ENCODE measurements at regions not wholly inside any gene's neighbourhood (a gene's known extent, or its start where the extent isn't known, plus 50 kb on each side); places are given as distances from the start of the nearest gene placed in this dataset.

- no peak overlapping the region for H3K27ac ChIP-seq (replicated peaks)
- TF ChIP-seq SPI1 (IDR thresholded peaks at IDR 0.05; ENCODE audit: borderline replicate concordance, low read depth) (no peak), POLR2AphosphoS5 (IDR thresholded peaks at IDR 0.05; ENCODE audit: low read depth) (no peak), REST (IDR thresholded peaks at IDR 0.05; ENCODE audit: insufficient replicate concordance, low read depth) (no peak), CTCF (IDR thresholded peaks at IDR 0.05; ENCODE audit: insufficient read depth, low read length) (no peak), GABPA (IDR thresholded peaks at IDR 0.05; ENCODE audit: low read depth) (no peak)
- DNase-seq (ENCODE audit: low read depth in 1 of 2, low spot score in 1 of 2): no peak
- H3K27me3 ChIP-seq (ENCODE audit: insufficient read depth, poor library complexity, severe bottlenecking): no peaks in the 10 kb centered on the region
- no peak overlapping the region for H3K4me3 ChIP-seq (replicated peaks; ENCODE audit: insufficient read depth, low read length)
Observed at GRCh38 chr14:89613260-89614008, 196.4 kb upstream of the FOXN3 start.

GRCh38 chr14:89609500-89610100 lies 192.6 kb upstream of the FOXN3 start:
- Histone ChIP-seq H3K4me3 (replicated peaks; ENCODE audit: insufficient read depth, low read length) (no peak overlapping the region), H3K27me3 (ENCODE audit: insufficient read depth, poor library complexity, severe bottlenecking) (no peaks in the 10 kb centered on the region), H3K27ac (replicated peaks) (no peak overlapping the region)
- no peak for DNase-seq (ENCODE audit: low read depth in 1 of 2, low spot score in 1 of 2)
- TF ChIP-seq GABPA (IDR thresholded peaks at IDR 0.05; ENCODE audit: low read depth) (no peak), SPI1 (IDR thresholded peaks at IDR 0.05; ENCODE audit: borderline replicate concordance, low read depth) (no peak), CTCF (IDR thresholded peaks at IDR 0.05; ENCODE audit: insufficient read depth, low read length) (no peak), REST (IDR thresholded peaks at IDR 0.05; ENCODE audit: insufficient replicate concordance, low read depth) (no peak), POLR2AphosphoS5 (IDR thresholded peaks at IDR 0.05; ENCODE audit: low read depth) (no peak)

- Histone ChIP-seq H3K4me3 (replicated peaks; ENCODE audit: insufficient read depth, low read length) (no peak overlapping the region), H3K27me3 (ENCODE audit: insufficient read depth, poor library complexity, severe bottlenecking) (no peaks in the 10 kb centered on the region), H3K27ac (replicated peaks) (no peak overlapping the region)
- TF ChIP-seq REST (IDR thresholded peaks at IDR 0.05; ENCODE audit: insufficient replicate concordance, low read depth): no peak
- TF ChIP-seq POLR2AphosphoS5 (IDR thresholded peaks at IDR 0.05; ENCODE audit: low read depth): no peak
- TF ChIP-seq CTCF (IDR thresholded peaks at IDR 0.05; ENCODE audit: insufficient read depth, low read length): no peak
- no peak for TF ChIP-seq GABPA (IDR thresholded peaks at IDR 0.05; ENCODE audit: low read depth)
- TF ChIP-seq SPI1 (IDR thresholded peaks at IDR 0.05; ENCODE audit: borderline replicate concordance, low read depth): no peak
- DNase-seq (ENCODE audit: low read depth in 1 of 2, low spot score in 1 of 2): no peak
Observed at GRCh38 chr14:89607453-89607852, 190.4 kb upstream of the FOXN3 start.
